ENCODE measurements at regions not wholly inside any gene's neighbourhood (a gene's known extent, or its start where the extent isn't known, plus 50 kb on each side); places are given as distances from the start of the nearest gene placed in this dataset.

DNA sequence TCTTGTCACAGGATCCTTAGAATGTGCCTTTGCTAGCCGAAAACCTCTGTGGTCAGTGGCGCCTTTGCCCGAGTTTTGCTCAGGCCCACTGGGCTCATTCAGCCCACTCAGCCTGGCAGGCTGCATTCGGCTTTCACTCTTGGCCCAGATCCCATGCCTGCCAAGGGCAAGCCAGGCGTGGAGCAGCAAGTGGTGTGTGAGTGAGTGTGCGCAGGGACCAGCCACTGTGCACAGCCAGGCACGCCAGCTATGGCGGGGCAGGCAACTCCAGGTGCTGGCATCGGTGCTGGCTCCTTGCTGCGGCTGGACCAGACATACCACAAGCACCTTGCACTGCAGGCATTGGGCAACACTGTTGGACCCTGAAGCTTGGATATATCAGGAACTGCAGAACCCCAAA, 1145.1 kb upstream of the NCAM2 start:
- TF ChIP-seq POLR2A (IDR thresholded peaks at IDR 0.05; ENCODE audit: low read depth, low read length) (no peak), POLR2AphosphoS5 (IDR thresholded peaks at IDR 0.05; ENCODE audit: insufficient read depth, low read depth, low read length) (no peak), EZH2 (IDR thresholded peaks at IDR 0.05; ENCODE audit: borderline replicate concordance, low read depth, low read length, severe bottlenecking) (no peak), FOS (IDR thresholded peaks at IDR 0.05; ENCODE audit: borderline replicate concordance, insufficient read depth, low read length) (no peak), JUN (IDR thresholded peaks at IDR 0.05; ENCODE audit: borderline replicate concordance, insufficient read depth, insufficient read length, low read depth) (no peak), MYC (IDR thresholded peaks at IDR 0.05; ENCODE audit: low read depth, low read length) (no peak), GATA2 (IDR thresholded peaks at IDR 0.05; ENCODE audit: insufficient read depth, insufficient read length, low read depth, low read length) (no peak)
- TF ChIP-seq, protein P1, sequence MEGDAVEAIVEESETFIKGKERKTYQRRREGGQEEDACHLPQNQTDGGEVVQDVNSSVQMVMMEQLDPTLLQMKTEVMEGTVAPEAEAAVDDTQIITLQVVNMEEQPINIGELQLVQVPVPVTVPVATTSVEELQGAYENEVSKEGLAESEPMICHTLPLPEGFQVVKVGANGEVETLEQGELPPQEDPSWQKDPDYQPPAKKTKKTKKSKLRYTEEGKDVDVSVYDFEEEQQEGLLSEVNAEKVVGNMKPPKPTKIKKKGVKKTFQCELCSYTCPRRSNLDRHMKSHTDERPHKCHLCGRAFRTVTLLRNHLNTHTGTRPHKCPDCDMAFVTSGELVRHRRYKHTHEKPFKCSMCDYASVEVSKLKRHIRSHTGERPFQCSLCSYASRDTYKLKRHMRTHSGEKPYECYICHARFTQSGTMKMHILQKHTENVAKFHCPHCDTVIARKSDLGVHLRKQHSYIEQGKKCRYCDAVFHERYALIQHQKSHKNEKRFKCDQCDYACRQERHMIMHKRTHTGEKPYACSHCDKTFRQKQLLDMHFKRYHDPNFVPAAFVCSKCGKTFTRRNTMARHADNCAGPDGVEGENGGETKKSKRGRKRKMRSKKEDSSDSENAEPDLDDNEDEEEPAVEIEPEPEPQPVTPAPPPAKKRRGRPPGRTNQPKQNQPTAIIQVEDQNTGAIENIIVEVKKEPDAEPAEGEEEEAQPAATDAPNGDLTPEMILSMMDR (IDR thresholded peaks at IDR 0.05; ENCODE audit: extremely low read depth in 1 of 2, insufficient read depth in 1 of 2, low read depth in 1 of 2, low read length in 2 of 2): no peak
- TF ChIP-seq, protein P2, sequence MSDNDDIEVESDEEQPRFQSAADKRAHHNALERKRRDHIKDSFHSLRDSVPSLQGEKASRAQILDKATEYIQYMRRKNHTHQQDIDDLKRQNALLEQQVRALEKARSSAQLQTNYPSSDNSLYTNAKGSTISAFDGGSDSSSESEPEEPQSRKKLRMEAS (IDR thresholded peaks at IDR 0.05; ENCODE audit: insufficient read depth, insufficient read length): no peak

All from endothelial cell of umbilical vein (primary cell).